HG02571 (cell line): ENCODE measurements at regions not wholly inside any gene's neighbourhood (a gene's known extent, or its start where the extent isn't known, plus 50 kb on each side); places are given as distances from the start of the nearest gene placed in this dataset.
"Not testable (repeated sequence)": the region's sequence is repeated elsewhere in the genome, so short reads cannot be mapped to it uniquely, and the experiment has no call there.

Source experiments
- ATAC-seq: cut with Tn5 transposase; IDR thresholded peaks from one replicate; pipeline ENCODE4 v1.9.1; 2021; ENCODE audit warnings: mild to moderate bottlenecking, moderate library complexity; ENCODE audit not compliant: unreplicated experiment

DNA sequence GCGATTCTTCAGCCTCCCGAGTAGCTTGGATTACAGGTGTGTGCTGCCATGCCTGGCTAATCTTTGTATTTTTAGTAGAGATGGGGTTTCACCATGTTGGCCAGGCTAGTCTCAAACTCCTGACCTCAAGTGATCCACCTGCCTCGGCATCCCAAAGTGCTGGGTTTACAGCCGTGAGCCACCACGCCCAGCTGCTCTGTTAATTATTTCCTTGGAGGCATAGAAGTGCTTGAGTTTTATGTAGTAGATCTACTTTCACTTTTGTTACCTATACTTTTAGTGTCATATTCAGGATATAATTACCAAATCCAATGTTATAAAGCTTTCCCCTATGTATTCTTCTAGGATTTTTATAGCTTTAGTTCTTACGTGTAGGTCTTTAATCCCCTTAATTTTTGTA is 1093.0 kb downstream of the GATA3 start:
- ATAC-seq: no peak

- no peak for ATAC-seq
Observed at GRCh38 chr10:9149134-9149533, 1094.6 kb downstream of the GATA3 start.

DNA sequence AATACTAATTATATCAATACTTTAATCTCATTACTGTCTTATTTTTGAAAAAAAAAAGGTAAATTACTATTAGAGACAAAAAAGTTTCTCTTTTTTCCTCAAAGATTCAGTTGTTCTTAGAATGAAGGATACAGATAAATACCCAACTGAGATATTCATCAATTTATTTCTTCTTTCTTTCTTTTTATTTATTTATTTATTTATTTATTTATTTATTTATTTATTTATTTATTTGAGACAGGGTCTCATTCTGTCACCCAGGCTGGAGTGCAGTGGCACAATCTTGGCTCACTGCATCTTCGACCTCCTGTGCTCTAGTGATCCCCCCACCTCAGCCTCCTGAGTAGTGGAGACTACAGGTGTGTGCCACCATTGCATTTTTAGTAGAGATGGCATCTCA is 1098.6 kb downstream of the GATA3 start:
- not testable (repeated sequence) for ATAC-seq

GRCh38 chr10:9157656-9158055 is 1103.2 kb downstream of the GATA3 start:
- ATAC-seq: no peak

DNA sequence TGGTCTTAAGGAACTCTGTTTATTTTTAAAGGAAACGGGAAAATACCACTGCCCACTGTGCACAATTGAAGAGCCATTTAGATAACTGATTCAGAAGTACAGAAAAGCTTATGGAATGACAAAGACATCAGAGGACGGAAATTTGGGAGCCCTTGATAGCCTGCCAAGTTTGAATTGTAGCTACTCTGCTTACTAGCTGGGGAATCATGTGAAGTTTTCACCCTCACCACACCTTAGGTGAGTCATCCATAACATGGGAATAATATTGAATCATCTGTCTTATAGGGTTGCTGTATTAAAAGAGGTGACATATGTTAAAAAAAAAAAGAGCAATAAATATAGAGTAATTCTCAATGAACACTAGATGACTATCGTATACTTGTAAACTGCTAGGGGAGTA is 1104.2 kb downstream of the GATA3 start:
- no peak for ATAC-seq

DNA sequence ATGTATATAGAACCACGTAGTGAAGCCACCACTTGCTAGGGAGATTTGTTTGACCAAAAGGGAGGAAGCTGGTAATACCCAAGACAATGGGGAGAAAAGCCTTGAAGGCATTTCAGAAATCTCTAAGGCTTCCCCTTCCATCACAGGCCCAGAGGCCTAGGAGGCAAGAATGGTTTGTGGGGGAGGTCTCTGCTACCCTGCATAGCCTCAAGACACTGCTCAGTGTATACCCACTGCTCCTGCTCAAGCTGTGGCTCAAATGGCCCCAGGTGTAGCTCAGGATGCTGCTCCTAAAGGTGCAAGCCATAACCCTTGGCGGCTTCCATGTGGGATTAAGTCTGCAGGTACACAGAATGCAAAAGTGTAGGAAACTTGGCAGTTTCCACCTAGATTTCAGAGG is 1105.8 kb downstream of the GATA3 start:
- no peak for ATAC-seq

DNA sequence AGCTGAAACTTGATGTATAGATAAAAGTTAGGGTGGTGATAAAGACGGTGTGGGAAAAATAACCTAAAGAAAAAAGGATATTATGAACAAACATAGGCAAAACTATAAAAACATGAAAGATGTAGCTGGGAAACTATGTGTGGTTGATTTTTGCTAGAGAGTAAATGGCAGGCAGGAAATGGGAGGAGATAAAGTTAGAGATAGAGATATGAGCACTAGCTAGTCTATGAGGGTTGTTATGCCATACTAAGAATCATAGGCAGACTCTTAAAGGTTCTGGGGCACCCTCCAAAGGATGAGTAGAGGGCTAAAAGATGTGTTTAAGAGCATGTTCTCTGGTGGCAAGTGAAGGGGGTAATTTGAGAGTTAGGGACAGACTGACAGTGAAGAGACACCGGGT is 1109.2 kb downstream of the GATA3 start:
- ATAC-seq: no peak

- no peak for ATAC-seq
Observed at GRCh38 chr10:9166770-9167169, 1112.3 kb downstream of the GATA3 start.

GRCh38 chr10:9172276-9172675 is 1117.8 kb downstream of the GATA3 start:
- no peak for ATAC-seq

DNA sequence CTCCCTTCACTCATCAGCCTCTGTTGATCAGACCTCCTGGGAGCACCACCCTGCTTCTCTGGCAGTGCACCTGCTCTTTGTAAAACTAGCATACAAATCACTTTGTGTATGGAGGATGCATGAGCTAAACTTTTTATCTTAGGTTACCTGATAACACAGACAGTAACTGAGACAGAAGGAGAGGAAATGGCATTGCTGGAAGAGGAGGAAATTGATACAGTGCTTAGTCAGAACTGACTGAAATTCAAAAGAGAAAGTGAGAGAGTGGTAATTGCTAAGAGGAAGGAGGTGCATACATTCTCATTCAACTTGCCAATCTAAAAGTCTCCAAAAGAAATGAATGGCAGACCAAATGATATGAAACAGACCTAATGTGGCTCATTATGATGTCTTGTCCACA is 1120.7 kb downstream of the GATA3 start:
- ATAC-seq: no peak

- not testable (repeated sequence) for ATAC-seq
Observed at GRCh38 chr10:9183197-9183880, 1128.9 kb downstream of the GATA3 start.

DNA sequence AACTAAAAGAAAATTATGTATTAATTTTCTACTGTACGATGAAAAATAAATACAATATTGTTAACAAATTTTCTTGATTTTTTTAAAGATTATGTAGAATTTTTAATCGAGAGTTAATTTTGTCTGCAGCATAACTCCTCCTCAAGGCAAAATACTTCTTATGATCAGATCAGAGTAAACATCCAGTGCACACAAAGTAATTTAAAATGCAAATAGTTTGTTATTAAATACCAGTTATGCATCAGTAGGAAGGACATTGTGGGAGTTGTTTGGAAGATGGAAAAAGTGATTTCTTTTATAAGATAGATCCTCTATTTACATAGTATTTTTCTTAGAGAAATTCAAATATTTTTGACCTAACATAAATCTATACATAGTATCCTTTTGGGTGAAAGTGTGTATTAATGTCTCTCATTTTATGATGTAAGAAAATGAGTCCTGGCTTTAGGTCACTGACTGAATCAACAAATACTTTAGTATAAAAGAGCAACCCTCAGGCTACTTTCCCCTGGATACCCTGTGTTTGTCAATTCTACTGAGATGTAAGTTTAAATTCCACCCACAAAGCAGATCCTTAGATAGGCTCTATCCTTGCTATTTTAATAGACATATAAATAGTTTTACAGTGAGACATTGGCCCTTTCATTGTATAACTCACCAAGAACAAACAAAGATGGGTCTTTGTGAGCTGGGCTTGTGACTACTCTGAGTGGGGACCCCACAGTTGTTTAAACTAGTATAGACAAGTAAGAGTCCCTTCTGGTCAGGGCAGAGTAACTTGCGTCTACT is 1133.7 kb downstream of the GATA3 start:
- ATAC-seq: no peak

DNA sequence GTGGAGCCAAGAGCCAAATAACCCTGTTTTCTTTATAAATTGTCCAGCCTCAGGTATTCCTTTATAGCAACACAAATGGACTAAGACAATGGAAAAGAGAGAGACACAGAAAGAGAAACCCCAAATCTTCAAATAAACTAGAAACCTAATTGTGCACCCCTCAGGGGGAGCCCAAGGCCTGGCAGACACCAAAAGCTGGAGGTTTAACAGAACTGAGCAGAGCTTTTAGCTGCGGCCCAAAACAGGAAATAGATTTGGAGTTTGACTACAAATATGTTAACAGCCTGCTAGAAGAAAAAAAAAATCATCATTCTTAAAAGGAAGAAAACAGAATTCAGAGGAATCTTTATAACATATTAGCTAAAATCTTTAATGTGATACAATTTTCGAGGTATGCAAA is 1135.0 kb downstream of the GATA3 start:
- ATAC-seq: no peak

DNA sequence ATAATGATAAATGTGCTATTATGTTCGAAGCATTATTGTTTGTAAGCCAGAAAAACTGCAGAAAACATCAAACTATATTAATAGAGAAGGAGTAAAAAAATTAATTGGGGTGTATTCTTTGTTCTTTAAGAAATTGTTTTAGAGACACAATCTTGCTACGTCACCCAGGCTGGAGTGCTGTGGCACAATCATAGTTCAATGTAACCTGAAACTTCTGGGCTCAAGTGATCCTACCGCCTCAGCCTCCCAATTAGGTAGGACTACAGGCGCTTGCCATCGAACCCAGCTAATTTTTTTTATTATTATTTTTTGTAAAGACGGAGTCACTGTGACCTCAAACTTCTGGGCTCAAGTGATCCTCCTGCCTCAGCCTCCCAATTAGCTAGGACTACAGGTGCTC is 1138.6 kb downstream of the GATA3 start:
- no peak for ATAC-seq

- no peak for ATAC-seq
Observed at GRCh38 chr10:9195385-9195784, 1140.9 kb downstream of the GATA3 start.

DNA sequence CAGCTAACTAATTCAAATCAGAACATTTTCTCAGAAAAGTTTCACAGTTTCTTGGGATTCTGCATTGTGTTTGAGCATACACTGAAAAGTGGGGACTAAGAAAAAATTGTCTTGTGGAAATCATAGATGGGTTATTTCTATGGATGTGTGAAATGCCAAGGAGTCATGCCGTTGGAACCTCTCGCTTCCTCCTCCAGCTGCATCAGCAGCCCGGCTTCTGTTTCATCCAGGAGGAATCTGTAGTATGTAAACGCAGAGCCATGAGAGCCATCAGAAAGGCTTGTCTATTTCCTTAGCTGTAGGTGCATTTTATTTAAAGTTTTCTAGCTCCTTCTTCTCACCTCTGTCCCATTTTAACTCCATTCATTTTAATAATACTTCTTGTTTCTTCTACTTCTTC is 1144.1 kb downstream of the GATA3 start:
- ATAC-seq: no peak

GRCh38 chr10:9205558-9205957 is 1151.1 kb downstream of the GATA3 start:
- ATAC-seq: no peak

- no peak for ATAC-seq
Observed at GRCh38 chr10:9209105-9209798, 1154.8 kb downstream of the GATA3 start.

GRCh38 chr10:9211228-9211627 is 1156.7 kb downstream of the GATA3 start:
- ATAC-seq: no peak

DNA sequence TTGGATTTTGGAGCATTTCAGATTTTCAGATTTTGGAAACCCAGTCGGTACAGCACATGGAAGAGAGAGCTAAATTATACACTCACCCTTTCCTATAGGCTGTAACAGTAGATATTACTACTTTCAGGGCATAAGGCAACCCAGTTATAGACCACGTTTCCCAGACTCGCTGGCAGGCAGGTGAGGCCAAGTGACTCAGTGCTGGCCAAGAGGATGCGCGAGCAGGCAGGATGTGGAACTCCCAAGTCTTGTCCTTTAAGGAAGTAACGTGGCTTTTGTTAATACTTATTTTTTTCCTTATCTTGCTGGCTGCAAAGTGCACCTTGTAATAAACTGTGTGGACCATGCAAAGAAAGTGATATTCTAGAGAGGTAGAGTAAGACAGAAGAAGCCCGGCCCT is 1160.1 kb downstream of the GATA3 start:
- ATAC-seq: no peak

DNA sequence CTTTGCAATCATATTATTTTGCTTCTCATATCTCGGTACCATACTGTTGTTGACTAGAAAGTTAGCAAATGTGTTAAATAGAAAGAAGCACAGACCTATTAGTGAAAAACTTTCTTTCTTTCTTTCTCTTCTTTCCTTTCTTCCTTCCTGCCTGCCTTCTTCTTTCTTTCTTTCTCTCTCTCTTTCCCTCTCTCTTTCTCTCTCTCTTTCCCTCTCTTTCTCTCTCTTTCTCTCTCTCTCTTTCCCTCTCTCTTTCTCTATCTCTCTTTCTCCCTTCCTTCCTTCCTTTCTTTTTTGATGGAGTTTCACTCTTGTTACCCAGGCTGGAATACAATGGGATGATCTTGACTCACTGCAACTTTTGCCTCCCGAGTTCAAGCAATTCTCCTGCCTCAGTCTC is 1160.6 kb downstream of the GATA3 start:
- no peak for ATAC-seq

DNA sequence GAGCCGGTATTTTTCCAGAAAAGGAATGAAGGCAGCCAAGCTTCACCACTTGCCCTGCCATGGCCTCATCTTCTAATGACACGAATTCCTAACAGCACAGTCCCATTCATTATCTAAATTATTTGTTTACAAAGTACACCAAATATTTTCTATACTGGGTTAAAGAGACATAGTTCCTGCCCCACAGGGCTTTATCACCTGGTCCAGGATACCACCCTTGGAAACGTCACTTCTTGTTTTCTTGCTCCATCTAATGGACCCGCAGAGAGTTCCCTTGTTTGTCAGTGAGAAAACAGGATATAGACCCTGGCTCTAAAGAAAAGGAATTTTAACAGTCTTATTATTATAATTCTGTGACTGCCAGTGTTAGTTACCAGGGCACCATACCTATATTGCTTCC is 1165.4 kb downstream of the GATA3 start:
- no peak for ATAC-seq
